H1 (cell line): ENCODE measurements at regions not wholly inside any gene's neighbourhood (a gene's known extent, or its start where the extent isn't known, plus 50 kb on each side); places are given as distances from the start of the nearest gene placed in this dataset.

Source experiments
- CTCF ChIA-PET: fragments of 300-600 bp; sonication (Branson Sonifier 250); formaldehyde crosslinking; loops from one replicate; lab custom pipeline; 2021; ENCODE audit not compliant: partially characterized antibody; lab: Charles Lee
- POLR2A ChIA-PET: fragments of 300-600 bp; sonication (Branson Sonifier 250); formaldehyde crosslinking; loops from one replicate; lab custom pipeline; 2021; ENCODE audit warnings: inconsistent platforms; ENCODE audit not compliant: partially characterized antibody; lab: Charles Lee
- DNase-seq, 2 experiments: peaks; one replicate each; pipeline versions ENCODE4 v3.0.0 to v3.0.0-alpha.2; 2010 to 2022; ENCODE audit warnings: low spot score in 2 of 2, low read depth in 1 of 2, mixed read lengths in 1 of 2
- FAIRE-seq: peaks from 2 replicates; lab custom pipeline; 2011; peaks lifted over from hg19 to GRCh38; lab: Jason Lieb, UNC
- H2AFZ ChIP-seq: 2 replicates; pipeline ENCODE4 v1.8.1; 2012; ENCODE audit warnings: low read length, inconsistent platforms
- H2AK5ac ChIP-seq: 2 replicates; pipeline ENCODE4 v1.6.1; 2013; ENCODE audit warnings: low read depth, low read length
- H2BK120ac ChIP-seq: replicated peaks from 2 replicates; pipeline ENCODE3; 2013; ENCODE audit warnings: low read depth, low read length, inconsistent platforms
- H2BK12ac ChIP-seq: 2 replicates; pipeline ENCODE4 v1.6.1; 2013; ENCODE audit warnings: low read depth, low read length
- H2BK15ac ChIP-seq: 2 replicates; pipeline ENCODE4 v1.6.1; 2013; ENCODE audit warnings: low read length
- H2BK20ac ChIP-seq: 2 replicates; pipeline ENCODE4 v1.6.1; 2013; ENCODE audit warnings: low read length
- H2BK5ac ChIP-seq: 2 replicates; pipeline ENCODE4 v1.6.1; 2013; ENCODE audit warnings: low read depth, low read length
- H3K14ac ChIP-seq: 2 replicates; pipeline ENCODE4 v1.6.1; 2013; ENCODE audit warnings: inconsistent platforms; ENCODE audit not compliant: insufficient read length
- H3K18ac ChIP-seq: 2 replicates; pipeline ENCODE4 v1.6.1; 2013; ENCODE audit warnings: low read length; ENCODE audit errors: extremely low read depth
- H3K23ac ChIP-seq: 2 replicates; pipeline ENCODE4 v1.6.1; 2013; ENCODE audit warnings: inconsistent platforms; ENCODE audit not compliant: insufficient read length
- H3K23me2 ChIP-seq: 2 replicates; pipeline ENCODE4 v1.6.1; 2013; ENCODE audit warnings: low read depth, low read length
- H3K27ac ChIP-seq: 2 replicates; pipeline ENCODE4 v1.6.1; 2011; ENCODE audit warnings: low read depth, low read length, inconsistent platforms
- H3K27me3 ChIP-seq, 4 experiments: replicated peaks in 1 of 4; 1 replicate in 1 of 4; 2 replicates in 3 of 4; pipeline versions ENCODE4 v1.6.1 to v1.8.1; 2011 to 2013; ENCODE audit warnings: low read length in 3 of 4, mild to moderate bottlenecking in 3 of 4, inconsistent platforms in 2 of 4, mixed read lengths in 2 of 4, moderate library complexity in 1 of 4; ENCODE audit not compliant: control insufficient read depth in 3 of 4, insufficient read depth in 3 of 4; ENCODE audit errors: extremely low read depth in 1 of 4
- H3K36me3 ChIP-seq, 4 experiments: 2 replicates each; pipeline versions ENCODE4 v1.6.1 to v1.8.1; 2011 to 2013; ENCODE audit warnings: mild to moderate bottlenecking in 4 of 4, low read length in 3 of 4, moderate library complexity in 2 of 4, control low read depth in 1 of 4, inconsistent platforms in 1 of 4; ENCODE audit not compliant: insufficient read depth in 4 of 4, control insufficient read depth in 2 of 4
- H3K4ac ChIP-seq: replicated peaks from 2 replicates; pipeline ENCODE3; 2013; ENCODE audit warnings: low read length, low read depth, mixed read lengths, inconsistent platforms; ENCODE audit not compliant: insufficient read length
- H3K4me1 ChIP-seq, 4 experiments: replicated peaks in 1 of 4; 1 replicate in 1 of 4; 2 replicates in 3 of 4; pipeline versions ENCODE4 v1.6.1 to v1.8.1; 2011 to 2013; ENCODE audit warnings: low read length in 3 of 4, inconsistent platforms in 2 of 4, mixed read lengths in 1 of 4; ENCODE audit not compliant: insufficient read depth in 4 of 4, control insufficient read depth in 3 of 4
- H3K4me2 ChIP-seq, 2 experiments: 2 replicates each; pipeline versions ENCODE4 v1.6.1 to v1.8.1; 2011 to 2013; ENCODE audit warnings: low read depth in 2 of 2, low read length in 2 of 2, control low read depth in 1 of 2, inconsistent platforms in 1 of 2, mild to moderate bottlenecking in 1 of 2; ENCODE audit not compliant: insufficient read depth in 1 of 2
- H3K4me3 ChIP-seq, 4 experiments: fragments of 200-600, 300-600 bp in 1 of 4; sonication (generic), shearing (Covaris generic), sonication (Bioruptor Twin) in 1 of 4; 2 replicates each; pipeline versions ENCODE4 v1.5.1 to v1.8.1; 2011 to 2016; ENCODE audit warnings: low read length in 4 of 4, low read depth in 3 of 4, control low read depth in 2 of 4, inconsistent platforms in 2 of 4, mild to moderate bottlenecking in 2 of 4, mixed read lengths in 1 of 4, moderate library complexity in 1 of 4; ENCODE audit not compliant: insufficient read depth in 2 of 4; ENCODE audit errors: extremely low read depth in 1 of 4
- H3K56ac ChIP-seq: replicated peaks from 2 replicates; pipeline ENCODE3; 2013; ENCODE audit warnings: low read depth, mild to moderate bottlenecking, mixed read lengths, low read length, inconsistent platforms; ENCODE audit not compliant: insufficient read length
- H3K79me1 ChIP-seq: 2 replicates; pipeline ENCODE4 v1.6.1; 2013; ENCODE audit warnings: low read depth, low read length, control low read depth
- H3K79me2 ChIP-seq, 2 experiments: 2 replicates each; pipeline versions ENCODE4 v1.6.1 to v1.8.1; 2012 to 2013; ENCODE audit warnings: low read length in 2 of 2, mild to moderate bottlenecking in 2 of 2, inconsistent platforms in 1 of 2; ENCODE audit not compliant: insufficient read depth in 2 of 2, control insufficient read depth in 1 of 2
- H3K9ac ChIP-seq, 4 experiments: replicated peaks in 1 of 4; 1 replicate in 1 of 4; 2 replicates in 3 of 4; pipeline versions ENCODE4 v1.6.1 to v1.8.1; 2011 to 2013; ENCODE audit warnings: low read depth in 3 of 4, low read length in 3 of 4, control low read depth in 2 of 4, mild to moderate bottlenecking in 2 of 4, moderate library complexity in 2 of 4, inconsistent platforms in 1 of 4; ENCODE audit errors: extremely low read depth in 1 of 4
- H3K9me3 ChIP-seq, 2 experiments: 2 replicates each; pipeline versions ENCODE4 v1.6.1 to v1.8.1; 2012 to 2013; ENCODE audit warnings: mild to moderate bottlenecking in 2 of 2, moderate library complexity in 2 of 2, control low read depth in 1 of 2, inconsistent platforms in 1 of 2, low read depth in 1 of 2, low read length in 1 of 2, mixed read lengths in 1 of 2; ENCODE audit not compliant: insufficient read depth in 2 of 2
- H4K20me1 ChIP-seq, 2 experiments: replicated peaks in 1 of 2; 2 replicates each; pipeline versions ENCODE3 to v1.8.1; 2011 to 2013; ENCODE audit warnings: inconsistent platforms in 2 of 2, low read length in 2 of 2, mild to moderate bottlenecking in 1 of 2; ENCODE audit not compliant: insufficient read depth in 2 of 2, control insufficient read depth in 1 of 2
- H4K5ac ChIP-seq: 2 replicates; pipeline ENCODE4 v1.6.1; 2013; ENCODE audit warnings: low read length, low read depth, mixed read lengths, inconsistent platforms; ENCODE audit not compliant: insufficient read length
- H4K8ac ChIP-seq: 2 replicates; pipeline ENCODE4 v1.8.0; 2013; ENCODE audit warnings: mild to moderate bottlenecking, moderate library complexity, low read length, inconsistent platforms; ENCODE audit not compliant: insufficient read depth; ENCODE audit errors: extremely low read depth
- H4K91ac ChIP-seq: replicated peaks from 2 replicates; pipeline ENCODE3; 2013; ENCODE audit warnings: low read length, mixed read lengths, inconsistent platforms; ENCODE audit not compliant: insufficient read length
- TEAD4 ChIP-seq: IDR thresholded peaks from 2 replicates; pipeline ENCODE4 v1.6.1; 2012; ENCODE audit warnings: low read depth, low read length, inconsistent platforms, mixed read lengths
- WGBS, 2 experiments: shearing (Covaris generic) in 1 of 2; methylation state at CpG; one replicate each; pipeline versions ENCODE4 v1.1.6 to v1.1.7; 2013 to 2015; ENCODE audit warnings: low lambda C conversion rate in 2 of 2, mixed read lengths in 2 of 2, inconsistent platforms in 1 of 2, low coverage in 1 of 2, missing lambda C conversion rate in 1 of 2; ENCODE audit not compliant: insufficient replicate concordance in 2 of 2, insufficient coverage in 1 of 2, insufficient read length in 1 of 2; ENCODE audit errors: extremely low coverage in 1 of 2, missing lambda C conversion rate in 1 of 2; 5-methylcytosine and 5-hydroxymethylcytosine counted together

- Histone ChIP-seq H2AFZ (no peak overlapping the region), H3K23me2 (no peaks in the 10 kb centered on the region), H3K4me2 (no peak overlapping the region), H3K36me3 (no peaks in the 10 kb centered on the region), H3K27me3 (no peaks in the 10 kb centered on the region), H3K56ac (no peak overlapping the region), H3K4ac (no peak overlapping the region), H4K91ac (no peak overlapping the region), H3K79me2 (no peaks in the 10 kb centered on the region), H3K27ac (no peak overlapping the region), H3K23ac (no peak overlapping the region), H3K4me1 (no peaks in the 10 kb centered on the region), H3K4me3 (no peak overlapping the region), H3K14ac (no peak overlapping the region), H2AK5ac (no peak overlapping the region), H3K79me1 (no peaks in the 10 kb centered on the region), H2BK12ac (no peak overlapping the region), H2BK5ac (no peak overlapping the region), H3K9ac (no peak overlapping the region), H3K9me3 (no peaks in the 10 kb centered on the region), H2BK120ac (no peak overlapping the region), H4K20me1 (peaks cover 0 to 2% of the 10 kb centered on the region in 2 experiments), H3K18ac (no peak overlapping the region), H2BK15ac (no peak overlapping the region), H4K8ac (no peak overlapping the region), H2BK20ac (no peak overlapping the region), H4K5ac (no peak overlapping the region)
- no peak for FAIRE-seq
- ChIA-PET CTCF (interaction anchor here (1.1 kb wide), 1 partner anchor 619 kb away, joined by 3 read pairs; no protein-coding TSS in a partner anchor), POLR2A (no interaction called here)
- no peak for TF ChIP-seq TEAD4
- WGBS, 2 experiments: 87% methylated on average over 3 of the region's 3 CpGs; no CpG with 5 or more reads in 1 of the 2 experiments
- DNase-seq: no peak
Measured at GRCh38 chr17:33668516-33668915, 375.4 kb upstream of the ASIC2 start.
